Activated CD8-positive, alpha-beta memory T cell treated with anti-CD3 and anti-CD28 coated beads for 36 hours (primary cell): ENCODE measurements at regions not wholly inside any gene's neighbourhood (a gene's known extent, or its start where the extent isn't known, plus 50 kb on each side); places are given as distances from the start of the nearest gene placed in this dataset.

Experiments
- CTCF ChIA-PET: fragments of 350-600 bp; sonication (Branson Sonifier 250); formaldehyde crosslinking; loops from one replicate; lab custom pipeline; 2021; ENCODE audit warnings: antibody characterized with exemption; lab: Charles Lee
- POLR2A ChIA-PET: fragments of 350-600 bp; sonication (Branson Sonifier 250); formaldehyde crosslinking; loops from one replicate; lab custom pipeline; 2021; ENCODE audit warnings: antibody characterized with exemption; lab: Charles Lee

DNA sequence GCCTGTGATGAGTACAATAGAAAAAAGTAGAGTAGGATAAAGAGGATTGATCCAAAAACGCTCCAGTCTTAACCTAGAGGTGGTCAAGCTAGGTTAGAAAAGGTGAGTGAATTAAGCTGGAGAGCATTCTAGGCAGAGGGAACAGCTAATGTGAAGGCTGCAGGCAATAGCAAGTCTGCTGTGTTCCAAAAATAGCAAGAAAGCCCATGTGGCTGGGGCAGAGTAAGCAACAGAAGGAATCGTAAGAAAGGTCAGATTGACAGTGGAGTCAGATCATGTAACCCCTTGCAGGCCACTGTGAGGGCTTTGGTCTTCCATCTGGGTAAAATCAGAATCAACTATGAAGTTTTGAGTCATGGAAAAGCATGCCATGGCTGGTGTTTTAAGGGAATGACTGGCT, 155.0 kb downstream of the OPN5 start:
- ChIA-PET CTCF (interaction anchor here (0.9 kb wide), 1 partner anchor 334 kb away, joined by 3 read pairs; no protein-coding TSS in a partner anchor), POLR2A (no interaction called here)

DNA sequence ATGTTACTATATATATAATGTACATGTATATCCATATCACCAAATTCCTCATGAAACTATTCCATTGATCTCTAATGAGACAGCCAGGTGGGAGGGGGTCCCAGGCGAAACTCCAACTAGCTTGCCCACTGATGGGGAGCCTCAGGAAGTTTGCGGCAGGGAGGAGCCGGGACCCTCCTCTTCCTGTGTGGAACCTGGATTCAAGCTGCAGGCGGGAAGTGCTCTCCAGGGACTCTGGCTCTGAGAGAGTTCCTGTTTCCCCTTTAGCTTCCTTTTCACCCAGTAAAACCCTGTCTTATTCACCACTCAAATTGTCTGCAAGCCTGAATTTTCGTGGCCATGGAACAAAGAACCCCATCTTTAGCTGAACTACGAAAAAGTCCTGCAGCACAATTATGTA, 152.2 kb downstream of the OPN5 start:
- POLR2A ChIA-PET, result no interaction called here
- CTCF ChIA-PET, result no interaction called here

DNA sequence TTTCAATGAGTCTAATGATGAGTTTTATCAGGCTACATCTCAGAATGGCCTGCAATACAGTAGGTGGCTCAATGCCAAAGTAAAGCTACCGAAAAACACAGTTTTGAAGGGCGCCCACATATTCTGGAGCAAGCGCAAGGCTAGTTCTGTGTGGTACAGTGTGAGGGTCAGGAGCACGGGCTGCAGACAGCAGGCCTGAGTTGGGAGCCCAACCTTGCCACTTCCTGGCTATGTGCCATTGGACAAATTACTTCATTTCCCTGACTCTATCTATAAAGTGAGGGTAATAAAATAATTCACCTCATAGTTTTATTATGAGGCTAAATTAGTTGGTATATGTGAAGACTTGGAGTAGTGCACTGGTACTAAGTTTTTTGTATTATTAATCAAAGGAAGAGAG, 150.7 kb downstream of the OPN5 start:
- ChIA-PET POLR2A (no interaction called here), CTCF (no interaction called here)

DNA sequence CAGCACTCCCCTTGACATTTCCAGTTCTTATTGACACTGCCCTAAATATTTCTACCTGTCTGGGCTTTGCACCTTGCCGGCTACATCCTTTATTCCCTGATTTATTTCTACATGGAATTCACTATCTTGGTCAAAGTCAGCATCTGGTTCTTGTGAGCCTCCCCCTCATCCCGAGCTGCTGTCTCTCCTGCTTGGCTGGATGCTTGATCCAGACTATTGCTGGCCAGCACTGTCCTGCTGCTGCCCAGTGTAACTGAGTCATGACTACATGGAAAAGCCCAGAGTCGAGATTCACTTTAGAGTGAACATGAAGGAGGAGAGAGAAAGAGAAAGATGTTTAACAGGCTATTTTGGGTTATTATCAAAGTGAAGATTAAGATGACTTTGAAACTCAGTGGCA, 142.2 kb downstream of the OPN5 start:
- ChIA-PET CTCF (no interaction called here), POLR2A (no interaction called here)

DNA sequence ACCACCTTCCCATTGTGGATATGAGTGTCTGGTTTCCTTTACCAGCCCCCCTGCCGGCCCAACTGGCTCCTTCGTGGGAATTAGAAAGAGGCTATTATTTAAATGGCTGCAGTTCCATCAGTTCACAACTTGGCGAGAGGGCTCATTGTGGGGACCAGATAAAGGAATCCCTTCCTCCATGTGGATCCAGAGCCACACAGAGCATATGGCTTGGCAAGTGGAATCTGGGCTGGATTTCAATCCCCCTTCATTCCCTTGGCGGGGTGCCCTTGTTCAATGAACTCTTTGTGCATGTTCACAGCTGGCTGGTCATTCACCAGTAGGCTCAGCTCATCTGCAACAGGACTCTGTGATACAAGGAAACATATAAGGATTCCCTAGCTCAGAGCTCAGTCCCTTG, 140.6 kb downstream of the OPN5 start:
- CTCF ChIA-PET, result no interaction called here
- POLR2A ChIA-PET, result no interaction called here

DNA sequence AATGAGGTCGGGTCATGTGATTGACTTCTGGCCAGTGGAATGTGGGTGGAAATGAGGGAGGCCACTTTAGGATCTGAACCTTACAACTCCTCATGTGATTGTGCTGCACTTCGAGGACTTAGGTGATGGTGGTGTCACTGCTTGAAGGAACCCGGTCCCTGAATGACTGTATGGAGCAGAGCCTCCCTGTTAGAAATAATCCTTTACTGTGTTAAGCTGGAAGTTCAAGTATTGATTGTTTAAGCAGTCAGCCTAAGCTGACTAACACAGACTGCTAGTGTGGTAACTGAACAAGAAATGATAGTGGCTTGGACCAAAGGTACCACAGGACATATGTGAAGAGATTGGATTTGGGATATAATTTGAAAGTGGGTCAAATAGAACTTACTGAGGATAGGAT, 138.0 kb downstream of the OPN5 start:
- POLR2A ChIA-PET, result no interaction called here
- CTCF ChIA-PET, result interaction anchor here (0.6 kb wide), 1 partner anchor 399 kb away, joined by 3 read pairs; no protein-coding TSS in a partner anchor

DNA sequence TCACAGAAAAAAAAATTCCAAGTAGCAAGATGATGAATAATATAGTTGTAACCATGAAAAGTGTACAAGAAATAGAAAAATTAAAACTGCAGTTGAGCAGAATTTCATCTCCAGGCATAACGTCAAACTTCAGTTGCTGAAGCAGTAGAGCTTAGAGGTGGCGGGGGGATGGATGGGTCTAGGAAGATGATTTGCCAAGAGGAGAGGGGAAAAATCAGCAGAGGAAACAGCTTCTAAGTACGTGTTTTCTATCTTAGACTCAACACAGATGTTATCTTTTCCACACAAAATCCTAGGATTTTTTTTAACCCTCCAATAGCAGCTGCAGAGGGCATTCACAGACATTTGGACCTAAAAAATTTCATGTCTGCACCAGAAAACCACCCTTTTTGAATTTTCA, 136.0 kb downstream of the OPN5 start:
- CTCF ChIA-PET, result no interaction called here
- POLR2A ChIA-PET, result no interaction called here

DNA sequence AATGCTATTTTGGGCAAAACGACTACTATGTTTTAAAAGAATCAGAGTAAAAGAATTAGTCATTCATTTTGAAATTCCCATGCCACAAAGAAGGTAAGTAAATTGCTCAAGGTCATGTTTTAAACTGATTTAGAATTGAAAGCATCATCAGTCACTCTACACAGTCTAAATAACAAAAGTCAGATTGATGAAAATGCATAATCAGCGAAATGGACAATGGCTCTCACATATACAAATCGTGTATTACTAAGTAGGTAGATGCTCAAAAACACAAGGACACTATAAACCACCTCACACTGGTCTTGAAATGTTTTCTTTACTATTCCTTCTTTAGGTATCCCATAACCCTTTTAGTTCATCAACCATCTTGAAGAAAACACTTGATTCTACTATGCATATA, 135.4 kb downstream of the OPN5 start:
- ChIA-PET POLR2A (no interaction called here), CTCF (no interaction called here)

DNA sequence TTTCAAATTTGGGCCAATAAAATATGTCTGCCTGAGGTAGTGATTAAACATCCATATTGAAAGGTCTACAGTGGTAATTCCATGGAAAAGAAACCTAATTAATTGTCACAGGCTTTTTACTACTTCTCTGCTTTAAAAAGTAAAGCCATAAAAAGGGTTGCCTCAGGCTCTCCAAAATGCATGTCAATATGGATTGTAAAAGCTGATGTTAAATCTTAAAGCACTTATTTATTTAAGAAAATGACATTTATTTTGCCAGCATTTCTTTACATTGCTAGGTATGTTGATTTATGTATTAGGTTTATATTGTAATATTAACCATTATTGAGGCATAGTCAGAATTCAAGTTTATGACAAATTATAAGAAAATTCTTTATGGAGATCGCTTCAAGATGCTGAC, 133.2 kb downstream of the OPN5 start:
- POLR2A ChIA-PET, result no interaction called here
- CTCF ChIA-PET, result no interaction called here

DNA sequence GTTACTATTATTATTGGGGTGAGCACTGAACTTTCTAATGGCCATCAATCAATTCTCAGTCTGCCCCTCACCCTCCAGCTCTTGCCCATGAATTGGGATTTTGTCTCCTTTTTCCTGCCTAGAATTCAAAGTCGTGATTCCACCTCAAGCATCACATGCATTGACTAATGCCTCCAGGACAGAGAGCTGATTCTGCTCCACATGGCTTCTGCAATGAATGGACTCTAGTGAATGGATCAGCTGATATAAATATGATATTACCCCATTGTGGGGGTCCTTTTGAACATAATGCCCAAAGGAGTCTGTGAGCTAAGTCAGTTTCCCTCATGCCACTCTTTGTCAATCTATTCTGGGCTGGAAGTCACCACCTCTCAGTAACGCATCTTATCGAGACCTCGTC, 126.4 kb downstream of the OPN5 start:
- CTCF ChIA-PET, result no interaction called here
- POLR2A ChIA-PET, result no interaction called here

DNA sequence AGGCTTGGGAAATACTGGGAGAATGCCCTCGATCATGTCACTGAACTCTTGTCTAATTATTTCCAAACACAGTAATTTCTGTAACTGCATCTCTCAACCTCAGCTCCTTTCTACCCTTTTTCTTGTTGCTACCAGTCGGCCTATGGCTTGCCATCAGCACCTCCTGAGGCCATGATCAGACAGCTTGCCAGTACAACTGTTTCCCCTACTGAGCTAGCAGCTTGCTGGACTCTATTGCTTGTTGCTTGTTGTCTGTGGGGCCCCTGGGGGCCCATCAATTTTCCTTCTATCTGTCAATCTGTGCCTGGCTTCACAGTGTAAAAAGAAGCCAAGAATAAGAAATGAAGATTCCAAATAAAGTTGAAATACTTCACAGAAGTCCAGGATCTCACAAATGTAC, 123.9 kb downstream of the OPN5 start:
- POLR2A ChIA-PET, result no interaction called here
- CTCF ChIA-PET, result no interaction called here

DNA sequence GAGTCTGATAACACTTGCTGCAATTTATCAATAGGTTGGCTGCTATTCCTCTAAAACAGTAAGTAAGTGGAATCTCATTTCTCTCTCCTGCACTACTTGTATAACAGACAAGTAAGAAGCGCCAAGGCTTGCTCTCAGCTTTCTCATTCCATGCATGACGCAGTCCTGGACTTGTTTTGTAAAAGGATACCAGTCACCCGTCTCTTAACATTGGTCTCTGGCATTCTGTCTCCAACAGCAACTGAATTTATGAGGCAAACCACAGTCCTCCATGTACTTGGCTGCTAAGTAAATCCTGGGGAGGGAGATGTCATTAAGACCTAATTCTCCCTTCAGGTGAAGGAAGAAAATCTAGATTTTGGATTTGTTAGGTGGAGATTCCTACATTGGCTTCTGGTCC, 115.4 kb downstream of the OPN5 start:
- ChIA-PET POLR2A (no interaction called here), CTCF (no interaction called here)

DNA sequence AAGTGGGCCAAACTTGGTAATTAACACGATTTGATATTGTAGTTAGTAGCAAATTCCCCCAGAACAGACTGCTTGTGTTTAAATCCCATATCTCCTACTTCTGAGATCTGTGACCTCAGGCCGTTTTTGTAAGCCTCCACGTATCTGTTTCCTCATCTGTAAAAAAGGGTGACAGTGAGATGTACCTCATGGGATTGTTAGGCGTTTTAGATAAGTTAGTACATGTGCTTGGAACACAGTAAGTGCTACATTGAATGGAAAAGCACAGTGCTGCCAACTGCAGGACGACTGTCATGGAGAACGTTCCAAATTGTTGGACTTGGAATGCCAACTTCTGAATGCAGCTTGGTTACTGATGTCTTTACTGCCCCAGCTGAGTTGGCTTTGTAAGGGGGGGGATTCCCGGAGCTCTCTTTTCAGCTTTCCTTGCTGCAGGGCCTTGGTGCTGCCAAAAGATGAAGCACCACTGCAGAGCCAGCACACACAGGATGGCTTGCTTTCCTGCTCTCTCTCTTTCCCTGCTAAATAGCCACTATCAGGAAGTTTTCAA, 108.6 kb downstream of the OPN5 start:
- ChIA-PET CTCF (no interaction called here), POLR2A (no interaction called here)

DNA sequence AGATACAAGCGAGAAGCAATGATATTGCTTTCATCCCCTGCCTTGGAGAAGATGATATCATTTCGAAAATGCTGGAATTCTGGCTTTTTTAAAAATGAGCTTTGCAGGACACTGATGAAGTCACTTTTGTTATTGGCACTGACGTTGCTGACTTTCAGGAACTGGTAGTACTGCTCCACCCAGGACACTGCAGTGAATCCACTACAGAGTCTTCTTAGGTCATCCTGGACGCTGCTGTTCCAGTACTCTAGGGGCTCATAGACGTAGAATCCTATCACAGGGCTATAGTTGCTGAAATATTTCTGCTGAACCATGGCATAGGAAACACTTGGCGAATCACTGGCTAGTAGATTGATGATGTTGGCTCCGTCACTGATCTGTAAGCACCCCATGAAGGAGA, 97.2 kb downstream of the OPN5 start:
- ChIA-PET POLR2A (no interaction called here), CTCF (no interaction called here)
